ENCODE measurements at regions not wholly inside any gene's neighbourhood (a gene's known extent, or its start where the extent isn't known, plus 50 kb on each side); places are given as distances from the start of the nearest gene placed in this dataset.

DNA sequence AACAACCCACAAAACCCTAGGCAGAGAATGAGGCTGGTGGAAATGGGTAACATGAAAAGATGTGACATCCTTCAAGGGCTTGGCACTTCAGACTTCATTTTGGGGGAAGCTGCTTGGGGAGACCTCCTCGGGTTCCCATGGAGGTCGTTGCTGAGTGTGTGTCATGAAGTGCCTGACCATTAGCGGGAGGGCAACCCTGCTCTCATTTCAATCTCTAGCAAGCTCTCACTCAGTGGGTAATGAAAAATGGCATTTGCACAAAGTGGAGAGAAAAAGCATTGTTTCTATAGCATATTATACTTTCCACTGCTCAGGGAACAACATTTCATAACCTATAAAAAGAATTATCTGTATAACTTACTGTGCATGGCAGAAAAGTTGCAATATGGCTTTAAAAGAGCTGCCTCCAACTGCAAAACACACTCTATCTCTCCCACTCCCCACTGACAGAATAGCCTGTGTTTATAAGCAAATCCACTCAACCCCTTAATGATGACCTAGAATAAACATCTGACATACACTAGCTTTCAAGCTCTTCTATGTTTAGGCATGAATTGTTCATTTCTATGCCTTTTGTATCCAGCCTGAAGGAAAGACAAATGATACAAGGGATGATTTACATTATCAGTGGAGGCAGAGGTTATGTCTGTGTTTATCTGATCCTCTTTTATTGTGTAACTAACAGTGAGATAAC lies 357.2 kb downstream of the ZSWIM6 start:
- no peak for TF ChIP-seq TCF12 (IDR thresholded peaks at IDR 0.05)
- TF ChIP-seq, protein P1, sequence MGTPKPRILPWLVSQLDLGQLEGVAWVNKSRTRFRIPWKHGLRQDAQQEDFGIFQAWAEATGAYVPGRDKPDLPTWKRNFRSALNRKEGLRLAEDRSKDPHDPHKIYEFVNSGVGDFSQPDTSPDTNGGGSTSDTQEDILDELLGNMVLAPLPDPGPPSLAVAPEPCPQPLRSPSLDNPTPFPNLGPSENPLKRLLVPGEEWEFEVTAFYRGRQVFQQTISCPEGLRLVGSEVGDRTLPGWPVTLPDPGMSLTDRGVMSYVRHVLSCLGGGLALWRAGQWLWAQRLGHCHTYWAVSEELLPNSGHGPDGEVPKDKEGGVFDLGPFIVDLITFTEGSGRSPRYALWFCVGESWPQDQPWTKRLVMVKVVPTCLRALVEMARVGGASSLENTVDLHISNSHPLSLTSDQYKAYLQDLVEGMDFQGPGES (IDR thresholded peaks at IDR 0.05; ENCODE audit: low read depth, low read length), result no peak
- TF ChIP-seq, protein P2, sequence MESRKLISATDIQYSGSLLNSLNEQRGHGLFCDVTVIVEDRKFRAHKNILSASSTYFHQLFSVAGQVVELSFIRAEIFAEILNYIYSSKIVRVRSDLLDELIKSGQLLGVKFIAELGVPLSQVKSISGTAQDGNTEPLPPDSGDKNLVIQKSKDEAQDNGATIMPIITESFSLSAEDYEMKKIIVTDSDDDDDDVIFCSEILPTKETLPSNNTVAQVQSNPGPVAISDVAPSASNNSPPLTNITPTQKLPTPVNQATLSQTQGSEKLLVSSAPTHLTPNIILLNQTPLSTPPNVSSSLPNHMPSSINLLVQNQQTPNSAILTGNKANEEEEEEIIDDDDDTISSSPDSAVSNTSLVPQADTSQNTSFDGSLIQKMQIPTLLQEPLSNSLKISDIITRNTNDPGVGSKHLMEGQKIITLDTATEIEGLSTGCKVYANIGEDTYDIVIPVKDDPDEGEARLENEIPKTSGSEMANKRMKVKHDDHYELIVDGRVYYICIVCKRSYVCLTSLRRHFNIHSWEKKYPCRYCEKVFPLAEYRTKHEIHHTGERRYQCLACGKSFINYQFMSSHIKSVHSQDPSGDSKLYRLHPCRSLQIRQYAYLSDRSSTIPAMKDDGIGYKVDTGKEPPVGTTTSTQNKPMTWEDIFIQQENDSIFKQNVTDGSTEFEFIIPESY (IDR thresholded peaks at IDR 0.05; ENCODE audit: borderline replicate concordance, low read depth), result no peak
- TF ChIP-seq FOXM1 (IDR thresholded peaks at IDR 0.05; ENCODE audit: low read depth), result no peak
- TF ChIP-seq PBX3 (IDR thresholded peaks at IDR 0.05), result no peak
- no peak for TF ChIP-seq TAF1 (IDR thresholded peaks at IDR 0.05; ENCODE audit: borderline replicate concordance, low read depth, low read length)
- TF ChIP-seq, protein P3, sequence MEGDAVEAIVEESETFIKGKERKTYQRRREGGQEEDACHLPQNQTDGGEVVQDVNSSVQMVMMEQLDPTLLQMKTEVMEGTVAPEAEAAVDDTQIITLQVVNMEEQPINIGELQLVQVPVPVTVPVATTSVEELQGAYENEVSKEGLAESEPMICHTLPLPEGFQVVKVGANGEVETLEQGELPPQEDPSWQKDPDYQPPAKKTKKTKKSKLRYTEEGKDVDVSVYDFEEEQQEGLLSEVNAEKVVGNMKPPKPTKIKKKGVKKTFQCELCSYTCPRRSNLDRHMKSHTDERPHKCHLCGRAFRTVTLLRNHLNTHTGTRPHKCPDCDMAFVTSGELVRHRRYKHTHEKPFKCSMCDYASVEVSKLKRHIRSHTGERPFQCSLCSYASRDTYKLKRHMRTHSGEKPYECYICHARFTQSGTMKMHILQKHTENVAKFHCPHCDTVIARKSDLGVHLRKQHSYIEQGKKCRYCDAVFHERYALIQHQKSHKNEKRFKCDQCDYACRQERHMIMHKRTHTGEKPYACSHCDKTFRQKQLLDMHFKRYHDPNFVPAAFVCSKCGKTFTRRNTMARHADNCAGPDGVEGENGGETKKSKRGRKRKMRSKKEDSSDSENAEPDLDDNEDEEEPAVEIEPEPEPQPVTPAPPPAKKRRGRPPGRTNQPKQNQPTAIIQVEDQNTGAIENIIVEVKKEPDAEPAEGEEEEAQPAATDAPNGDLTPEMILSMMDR (IDR thresholded peaks at IDR 0.05), result no peak
- TF ChIP-seq FOXJ3 (CRISPR knock-in tag; IDR thresholded peaks at IDR 0.05), result no peak
- TF ChIP-seq EP300 (IDR thresholded peaks at IDR 0.05; ENCODE audit: borderline replicate concordance in 1 of 2, low read depth in 1 of 2, low read length in 1 of 2), result no peak
- no peak for TF ChIP-seq NFIC (IDR thresholded peaks at IDR 0.05; ENCODE audit: borderline replicate concordance)
- 17% methylated on average over 3 of the region's 3 CpGs for WGBS (ENCODE audit: low lambda C conversion rate)

More for the DNA sequence above, 357.2 kb downstream of the ZSWIM6 start:
- Histone ChIP-seq H3K79me2 (ENCODE audit: insufficient read depth) (no peaks in the 10 kb centered on the region), H3K4me2 (no peak overlapping the region), H3K4me1 (ENCODE audit: control insufficient read depth in 1 of 2, insufficient read depth in 2 of 2, low read depth in 1 of 2, low read length in 1 of 2) (no peaks in the 10 kb centered on the region; a peak in 1 of 4 replicates), H4K20me1 (ENCODE audit: insufficient read depth) (no peaks in the 10 kb centered on the region), H3K9me3 (peaks cover 6% of the 10 kb centered on the region; the same call in 1 of the 2 replicates), H3K9me2 (no peaks in the 10 kb centered on the region), H3F3A (replicated peaks; ENCODE audit: insufficient read depth) (no peaks in the 10 kb centered on the region), H2AFZ (ENCODE audit: low read depth) (no peak overlapping the region), H3K27me3 (ENCODE audit: insufficient read depth) (no peaks in the 10 kb centered on the region), H3K36me3 (replicated peaks in 1 of 2; ENCODE audit: control insufficient read depth in 1 of 2, insufficient read depth in 2 of 2, low read length in 1 of 2) (no peaks in the 10 kb centered on the region), H3K27ac (ENCODE audit: low read depth in 2 of 2, low read length in 1 of 2) (no peak overlapping the region), H3K9ac (no peak overlapping the region), H3K4me3 (ENCODE audit: low read depth in 2 of 2, low read length in 1 of 2) (no peak overlapping the region)
- ChIA-PET POLR2A (no interaction called here), CTCF (interaction anchor here (1.2 kb wide), 1 partner anchor 30 kb away, joined by 3 read pairs; no protein-coding TSS in a partner anchor)
- DNase-seq, result no peak
